ENCODE measurements at regions not wholly inside any gene's neighbourhood (a gene's known extent, or its start where the extent isn't known, plus 50 kb on each side); places are given as distances from the start of the nearest gene placed in this dataset.

GRCh38 chr6:105986998-105987397 lies 99.1 kb upstream of the PRDM1 start:
- TF ChIP-seq, protein P1, sequence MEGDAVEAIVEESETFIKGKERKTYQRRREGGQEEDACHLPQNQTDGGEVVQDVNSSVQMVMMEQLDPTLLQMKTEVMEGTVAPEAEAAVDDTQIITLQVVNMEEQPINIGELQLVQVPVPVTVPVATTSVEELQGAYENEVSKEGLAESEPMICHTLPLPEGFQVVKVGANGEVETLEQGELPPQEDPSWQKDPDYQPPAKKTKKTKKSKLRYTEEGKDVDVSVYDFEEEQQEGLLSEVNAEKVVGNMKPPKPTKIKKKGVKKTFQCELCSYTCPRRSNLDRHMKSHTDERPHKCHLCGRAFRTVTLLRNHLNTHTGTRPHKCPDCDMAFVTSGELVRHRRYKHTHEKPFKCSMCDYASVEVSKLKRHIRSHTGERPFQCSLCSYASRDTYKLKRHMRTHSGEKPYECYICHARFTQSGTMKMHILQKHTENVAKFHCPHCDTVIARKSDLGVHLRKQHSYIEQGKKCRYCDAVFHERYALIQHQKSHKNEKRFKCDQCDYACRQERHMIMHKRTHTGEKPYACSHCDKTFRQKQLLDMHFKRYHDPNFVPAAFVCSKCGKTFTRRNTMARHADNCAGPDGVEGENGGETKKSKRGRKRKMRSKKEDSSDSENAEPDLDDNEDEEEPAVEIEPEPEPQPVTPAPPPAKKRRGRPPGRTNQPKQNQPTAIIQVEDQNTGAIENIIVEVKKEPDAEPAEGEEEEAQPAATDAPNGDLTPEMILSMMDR (IDR thresholded peaks at IDR 0.05), result no peak
- TF ChIP-seq EP300 (IDR thresholded peaks at IDR 0.05), result no peak
- no peak for TF ChIP-seq POLR2A (IDR thresholded peaks at IDR 0.05)
